HepG2 (cell line): ENCODE measurements at regions not wholly inside any gene's neighbourhood (a gene's known extent, or its start where the extent isn't known, plus 50 kb on each side); places are given as distances from the start of the nearest gene placed in this dataset.

Experiments used
- ATAC-seq: fragments of 200-7000 bp; cut with Tn5 transposase; 3 replicates; pipeline ENCODE4 v1.9.1; 2020; ENCODE audit warnings: mild to moderate bottlenecking, moderate library complexity
- BruUV-seq: library from RNA; stranded (reverse); fragments of 400-500 nt; replicated peaks from 2 replicates; lab custom pipeline; 2021; lab: Mats Ljungman, UMichigan
- CTCF ChIA-PET: fragments of 300-600 bp; formaldehyde crosslinking; extraction: SDS; loops from one replicate; lab custom pipeline; 2021; ENCODE audit warnings: low total read pairs, inconsistent platforms, low intra/inter-chr PET ratio; lab: Yijun Ruan, JAX
- POLR2A ChIA-PET: fragments of 350-600 bp; sonication (Branson Sonifier 250); formaldehyde crosslinking; loops from one replicate; lab custom pipeline; 2020; ENCODE audit warnings: antibody characterized with exemption, inconsistent platforms; lab: Yijun Ruan, JAX
- DNase-seq: peaks from one replicate; pipeline ENCODE4 v3.0.0-alpha.2; 2015; ENCODE audit warnings: low spot score
- FAIRE-seq: peaks from 3 replicates; lab custom pipeline; 2011; peaks lifted over from hg19 to GRCh38; lab: Jason Lieb, UNC
- H2AFZ ChIP-seq: one replicate; pipeline ENCODE4 v1.6.1; 2011; ENCODE audit warnings: low read length, inconsistent platforms
- H3K27ac ChIP-seq: fragments of 300-600 bp; 3 replicates; pipeline ENCODE4 v1.8.0; 2011; ENCODE audit warnings: mixed run types, mild to moderate bottlenecking, mixed read lengths, low read length, inconsistent platforms; ENCODE audit not compliant: insufficient read depth; ENCODE audit errors: extremely low read length
- H3K27me3 ChIP-seq, 2 experiments: fragments of 200-600 bp in 1 of 2; 2 replicates in 1 of 2; 3 replicates in 1 of 2; pipeline versions ENCODE4 v1.6.0 to v1.8.0; 2011; ENCODE audit warnings: low read length in 2 of 2, mild to moderate bottlenecking in 2 of 2, moderate library complexity in 2 of 2, inconsistent platforms in 1 of 2; ENCODE audit not compliant: insufficient read depth in 2 of 2, control insufficient read depth in 1 of 2
- H3K36me3 ChIP-seq, 2 experiments: fragments of 200-600 bp in 1 of 2; replicated peaks in 1 of 2; 2 replicates in 1 of 2; 3 replicates in 1 of 2; pipeline versions ENCODE4 v1.5.1 to v1.8.0; 2011; ENCODE audit warnings: low read length in 2 of 2, inconsistent platforms in 1 of 2; ENCODE audit not compliant: insufficient read depth in 2 of 2, control insufficient read depth in 1 of 2
- H3K4me1 ChIP-seq: 2 replicates; pipeline ENCODE4 v1.5.1; 2012; ENCODE audit warnings: low read length, inconsistent platforms; ENCODE audit not compliant: insufficient read depth
- H3K4me2 ChIP-seq: 2 replicates; pipeline ENCODE4 v1.6.0; 2011; ENCODE audit warnings: low read depth, low read length, inconsistent platforms
- H3K4me3 ChIP-seq, 3 experiments: fragments of 200-600 bp in 1 of 3; sonication (generic), shearing (Covaris generic) in 1 of 3; replicated peaks in 1 of 3; 2 replicates each; pipeline ENCODE4 v1.5.1; 2011 to 2016; ENCODE audit warnings: low read length in 3 of 3, inconsistent platforms in 2 of 3, low read depth in 2 of 3, mild to moderate bottlenecking in 2 of 3, control low read depth in 1 of 3, mixed read lengths in 1 of 3; ENCODE audit not compliant: insufficient read depth in 1 of 3
- H3K79me2 ChIP-seq: one replicate; pipeline ENCODE4 v1.6.1; 2011; ENCODE audit warnings: low read length, inconsistent platforms; ENCODE audit not compliant: insufficient read depth
- H3K9ac ChIP-seq: 2 replicates; pipeline ENCODE4 v1.6.0; 2011; ENCODE audit warnings: mild to moderate bottlenecking, low read depth, low read length, inconsistent platforms; ENCODE audit not compliant: insufficient read depth
- H3K9me3 ChIP-seq: 2 replicates; pipeline ENCODE4 v1.5.1; 2012; ENCODE audit warnings: mild to moderate bottlenecking, low read length
- H4K20me1 ChIP-seq: 2 replicates; pipeline ENCODE4 v1.6.0; 2011; ENCODE audit warnings: inconsistent platforms, mild to moderate bottlenecking, low read length, moderate library complexity; ENCODE audit not compliant: insufficient read depth
- CCAR2 ChIP-seq: fragments of 200-400 bp; formaldehyde crosslinking; optimal IDR thresholded peaks from 2 replicates; pipeline ENCODE3; 2018; ENCODE audit warnings: low read depth, mild to moderate bottlenecking, low read length, moderate library complexity
- TCF7 ChIP-seq: sonication (generic); IDR thresholded peaks from 2 replicates; pipeline ENCODE4 v1.6.1; 2016; ENCODE audit warnings: antibody characterized with exemption, low read depth
- ZNF660 ChIP-seq: sonication (generic); formaldehyde crosslinking; IDR thresholded peaks from 2 replicates; pipeline ENCODE4 v1.5.1; 2020; ENCODE audit warnings: mild to moderate bottlenecking, low read depth, missing genetic modification reagents, borderline replicate concordance
- WGBS: methylation state at CpG from one replicate; pipeline ENCODE4 v1.1.6; 2017; ENCODE audit warnings: low lambda C conversion rate; 5-methylcytosine and 5-hydroxymethylcytosine counted together
- in situ Hi-C: cut with HindIII; loops from 2 replicates; pipeline ENCODE4 v1.10.0; 2017; ENCODE audit warnings: low pct_unique_long_range_greater_than_20kb; ENCODE audit not compliant: extremely low pct_ligation_motif_present
- intact Hi-C: fragments of 100-400 bp; cut with micrococcal nuclease; formaldehyde crosslinking; loops from one replicate; pipeline ENCODE4 v1.10.0; 2022; ENCODE audit not compliant: unreplicated experiment
- TF ChIP-seq, protein P1 (sequence below): sonication (generic); formaldehyde crosslinking; IDR thresholded peaks from 2 replicates; pipeline ENCODE4 v1.5.1; 2020; ENCODE audit warnings: mild to moderate bottlenecking, missing genetic modification reagents, borderline replicate concordance

- H4K20me1 ChIP-seq: no peaks in the 10 kb centered on the region
- no peak overlapping the region for H3K4me3 ChIP-seq
- ChIA-PET POLR2A (no interaction called here), CTCF (no interaction called here)
- no peak overlapping the region for H2AFZ ChIP-seq
- FAIRE-seq (no peak), ATAC-seq (no peak), DNase-seq (no peak)
- H3K4me2 ChIP-seq: no peak overlapping the region
- in situ Hi-C loops: no loop called here
- H3K27ac ChIP-seq: no peak overlapping the region
- H3K9me3 ChIP-seq: peaks cover 26% of the 10 kb centered on the region; the same call in 1 of the 2 replicates
- BruUV-seq: no TSS peak
- intact Hi-C loops: no loop called here
- H3K27me3 ChIP-seq: no peaks in the 10 kb centered on the region
- no peaks in the 10 kb centered on the region for H3K4me1 ChIP-seq
- no peak overlapping the region for H3K9ac ChIP-seq
- TF ChIP-seq, protein P1, sequence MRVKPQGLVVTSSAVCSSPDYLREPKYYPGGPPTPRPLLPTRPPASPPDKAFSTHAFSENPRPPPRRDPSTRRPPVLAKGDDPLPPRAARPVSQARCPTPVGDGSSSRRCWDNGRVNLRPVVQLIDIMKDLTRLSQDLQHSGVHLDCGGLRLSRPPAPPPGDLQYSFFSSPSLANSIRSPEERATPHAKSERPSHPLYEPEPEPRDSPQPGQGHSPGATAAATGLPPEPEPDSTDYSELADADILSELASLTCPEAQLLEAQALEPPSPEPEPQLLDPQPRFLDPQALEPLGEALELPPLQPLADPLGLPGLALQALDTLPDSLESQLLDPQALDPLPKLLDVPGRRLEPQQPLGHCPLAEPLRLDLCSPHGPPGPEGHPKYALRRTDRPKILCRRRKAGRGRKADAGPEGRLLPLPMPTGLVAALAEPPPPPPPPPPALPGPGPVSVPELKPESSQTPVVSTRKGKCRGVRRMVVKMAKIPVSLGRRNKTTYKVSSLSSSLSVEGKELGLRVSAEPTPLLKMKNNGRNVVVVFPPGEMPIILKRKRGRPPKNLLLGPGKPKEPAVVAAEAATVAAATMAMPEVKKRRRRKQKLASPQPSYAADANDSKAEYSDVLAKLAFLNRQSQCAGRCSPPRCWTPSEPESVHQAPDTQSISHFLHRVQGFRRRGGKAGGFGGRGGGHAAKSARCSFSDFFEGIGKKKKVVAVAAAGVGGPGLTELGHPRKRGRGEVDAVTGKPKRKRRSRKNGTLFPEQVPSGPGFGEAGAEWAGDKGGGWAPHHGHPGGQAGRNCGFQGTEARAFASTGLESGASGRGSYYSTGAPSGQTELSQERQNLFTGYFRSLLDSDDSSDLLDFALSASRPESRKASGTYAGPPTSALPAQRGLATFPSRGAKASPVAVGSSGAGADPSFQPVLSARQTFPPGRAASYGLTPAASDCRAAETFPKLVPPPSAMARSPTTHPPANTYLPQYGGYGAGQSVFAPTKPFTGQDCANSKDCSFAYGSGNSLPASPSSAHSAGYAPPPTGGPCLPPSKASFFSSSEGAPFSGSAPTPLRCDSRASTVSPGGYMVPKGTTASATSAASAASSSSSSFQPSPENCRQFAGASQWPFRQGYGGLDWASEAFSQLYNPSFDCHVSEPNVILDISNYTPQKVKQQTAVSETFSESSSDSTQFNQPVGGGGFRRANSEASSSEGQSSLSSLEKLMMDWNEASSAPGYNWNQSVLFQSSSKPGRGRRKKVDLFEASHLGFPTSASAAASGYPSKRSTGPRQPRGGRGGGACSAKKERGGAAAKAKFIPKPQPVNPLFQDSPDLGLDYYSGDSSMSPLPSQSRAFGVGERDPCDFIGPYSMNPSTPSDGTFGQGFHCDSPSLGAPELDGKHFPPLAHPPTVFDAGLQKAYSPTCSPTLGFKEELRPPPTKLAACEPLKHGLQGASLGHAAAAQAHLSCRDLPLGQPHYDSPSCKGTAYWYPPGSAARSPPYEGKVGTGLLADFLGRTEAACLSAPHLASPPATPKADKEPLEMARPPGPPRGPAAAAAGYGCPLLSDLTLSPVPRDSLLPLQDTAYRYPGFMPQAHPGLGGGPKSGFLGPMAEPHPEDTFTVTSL (CRISPR knock-in tag): no peak
- no peak for TF ChIP-seq TCF7
- no peak for TF ChIP-seq CCAR2
- no peak for TF ChIP-seq ZNF660 (CRISPR knock-in tag)
- 0% methylated on average over 2 of the region's 2 CpGs for WGBS
- no peaks in the 10 kb centered on the region for H3K79me2 ChIP-seq
- no peaks in the 10 kb centered on the region for H3K36me3 ChIP-seq
Measured at GRCh38 chrY:21453644-21454043, 57.5 kb upstream of the RBMY1B start.
